ENCODE measurements at regions not wholly inside any gene's neighbourhood (a gene's known extent, or its start where the extent isn't known, plus 50 kb on each side); places are given as distances from the start of the nearest gene placed in this dataset.

GRCh38 chr2:176751314-176752227, 461.0 kb upstream of the HNRNPA3 start:
- FAIRE-seq (no peak), ATAC-seq (no peak), DNase-seq (ENCODE audit: low read depth in 1 of 2, low spot score in 1 of 2) (no peak)
- Histone ChIP-seq H3K27ac (no peak overlapping the region), H3K4me3 (no peak overlapping the region), H3K4me1 (no peaks in the 10 kb centered on the region), H3K9me3 (no peaks in the 10 kb centered on the region), H3K4me2 (no peak overlapping the region)
- POLR2A ChIA-PET = no interaction called here
- 29% methylated on average over 6 of the region's 6 CpGs for WGBS (ENCODE audit: missing lambda C conversion rate)
- no peak for TF ChIP-seq NPAS2 (CRISPR knock-in tag; IDR thresholded peaks at IDR 0.05; ENCODE audit: borderline replicate concordance)
- TF ChIP-seq NR3C1 (IDR thresholded peaks at IDR 0.05) = no peak
- TF ChIP-seq, protein P1, sequence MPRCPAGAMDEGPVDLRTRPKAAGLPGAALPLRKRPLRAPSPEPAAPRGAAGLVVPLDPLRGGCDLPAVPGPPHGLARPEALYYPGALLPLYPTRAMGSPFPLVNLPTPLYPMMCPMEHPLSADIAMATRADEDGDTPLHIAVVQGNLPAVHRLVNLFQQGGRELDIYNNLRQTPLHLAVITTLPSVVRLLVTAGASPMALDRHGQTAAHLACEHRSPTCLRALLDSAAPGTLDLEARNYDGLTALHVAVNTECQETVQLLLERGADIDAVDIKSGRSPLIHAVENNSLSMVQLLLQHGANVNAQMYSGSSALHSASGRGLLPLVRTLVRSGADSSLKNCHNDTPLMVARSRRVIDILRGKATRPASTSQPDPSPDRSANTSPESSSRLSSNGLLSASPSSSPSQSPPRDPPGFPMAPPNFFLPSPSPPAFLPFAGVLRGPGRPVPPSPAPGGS (IDR thresholded peaks at IDR 0.05) = no peak
- no peak for TF ChIP-seq EHMT2 (IDR thresholded peaks at IDR 0.05; ENCODE audit: low read depth)
- TF ChIP-seq MAX (IDR thresholded peaks at IDR 0.05) = no peak
- no peak for TF ChIP-seq EP300 (IDR thresholded peaks at IDR 0.05)
- TF ChIP-seq E2F6 (IDR thresholded peaks at IDR 0.05; ENCODE audit: borderline replicate concordance, low read depth) = no peak
- no peak for TF ChIP-seq HOXB5 (CRISPR knock-in tag; IDR thresholded peaks at IDR 0.05)
- no peak for TF ChIP-seq RCOR1 (IDR thresholded peaks at IDR 0.05; ENCODE audit: low read depth, low read length)
- no peak for TF ChIP-seq MAFK (IDR thresholded peaks at IDR 0.05; ENCODE audit: partially characterized antibody)
- TF ChIP-seq CBX8 (IDR thresholded peaks at IDR 0.05) = no peak
- TF ChIP-seq TP53 (CRISPR knock-in tag; IDR thresholded peaks at IDR 0.05) = no peak
- no peak for TF ChIP-seq BHLHE40 (IDR thresholded peaks at IDR 0.05; ENCODE audit: low read depth, low read length)
- CTCF ChIA-PET = no interaction called here

DNA sequence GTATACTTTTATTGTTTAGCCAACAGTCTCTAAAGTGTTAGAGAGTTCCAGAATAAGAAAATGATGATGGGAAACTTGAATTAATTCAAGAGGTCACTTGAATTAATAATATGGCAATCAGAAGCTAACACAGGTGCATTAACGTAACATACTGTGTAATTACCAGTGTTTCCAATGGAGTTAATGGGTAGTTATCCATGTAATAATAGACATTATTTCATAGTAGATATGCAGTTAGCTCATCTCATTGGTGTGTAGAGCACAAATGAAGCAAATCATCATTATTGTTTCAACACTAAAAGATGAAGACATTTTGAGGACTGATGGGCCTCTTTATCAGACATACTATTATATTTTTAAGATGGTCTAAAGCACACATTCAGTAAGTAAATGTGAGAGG, 460.3 kb upstream of the HNRNPA3 start:
- no peak for ATAC-seq
- no peaks in the 10 kb centered on the region for H3K9me3 ChIP-seq
- ChIA-PET POLR2A (no interaction called here), CTCF (no interaction called here)
- no peak overlapping the region for H3K4me3 ChIP-seq
- 81% methylated on average over 1 of the region's 1 CpG for WGBS (ENCODE audit: missing lambda C conversion rate)
- FAIRE-seq = no peak
- no peaks in the 10 kb centered on the region for H3K4me1 ChIP-seq
- TF ChIP-seq FOXS1 (CRISPR knock-in tag; IDR thresholded peaks at IDR 0.05) = no peak
- TF ChIP-seq RCOR1 (IDR thresholded peaks at IDR 0.05; ENCODE audit: low read depth, low read length) = no peak
- no peak for TF ChIP-seq TP53 (CRISPR knock-in tag; IDR thresholded peaks at IDR 0.05)
- TF ChIP-seq, protein P2, sequence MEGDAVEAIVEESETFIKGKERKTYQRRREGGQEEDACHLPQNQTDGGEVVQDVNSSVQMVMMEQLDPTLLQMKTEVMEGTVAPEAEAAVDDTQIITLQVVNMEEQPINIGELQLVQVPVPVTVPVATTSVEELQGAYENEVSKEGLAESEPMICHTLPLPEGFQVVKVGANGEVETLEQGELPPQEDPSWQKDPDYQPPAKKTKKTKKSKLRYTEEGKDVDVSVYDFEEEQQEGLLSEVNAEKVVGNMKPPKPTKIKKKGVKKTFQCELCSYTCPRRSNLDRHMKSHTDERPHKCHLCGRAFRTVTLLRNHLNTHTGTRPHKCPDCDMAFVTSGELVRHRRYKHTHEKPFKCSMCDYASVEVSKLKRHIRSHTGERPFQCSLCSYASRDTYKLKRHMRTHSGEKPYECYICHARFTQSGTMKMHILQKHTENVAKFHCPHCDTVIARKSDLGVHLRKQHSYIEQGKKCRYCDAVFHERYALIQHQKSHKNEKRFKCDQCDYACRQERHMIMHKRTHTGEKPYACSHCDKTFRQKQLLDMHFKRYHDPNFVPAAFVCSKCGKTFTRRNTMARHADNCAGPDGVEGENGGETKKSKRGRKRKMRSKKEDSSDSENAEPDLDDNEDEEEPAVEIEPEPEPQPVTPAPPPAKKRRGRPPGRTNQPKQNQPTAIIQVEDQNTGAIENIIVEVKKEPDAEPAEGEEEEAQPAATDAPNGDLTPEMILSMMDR (IDR thresholded peaks at IDR 0.05) = no peak
- no peak for TF ChIP-seq ZNF302 (CRISPR knock-in tag; IDR thresholded peaks at IDR 0.05)
- no peak for TF ChIP-seq USF2 (IDR thresholded peaks at IDR 0.05)
- no peak for TF ChIP-seq RNF2 (IDR thresholded peaks at IDR 0.05; ENCODE audit: borderline replicate concordance, low read depth)
- TF ChIP-seq RFX5 (IDR thresholded peaks at IDR 0.05) = no peak
- no peak for TF ChIP-seq KDM1A (IDR thresholded peaks at IDR 0.05; ENCODE audit: low read depth)
- no peak for TF ChIP-seq EHMT2 (IDR thresholded peaks at IDR 0.05; ENCODE audit: low read depth)
- TF ChIP-seq ZSCAN20 (CRISPR knock-in tag; IDR thresholded peaks at IDR 0.05) = no peak
- no peak for TF ChIP-seq MAZ (IDR thresholded peaks at IDR 0.05; ENCODE audit: borderline replicate concordance, low read depth, low read length)
- no peak for TF ChIP-seq FOSL2 (IDR thresholded peaks at IDR 0.05)
- TF ChIP-seq FOSL2 (CRISPR knock-in tag; IDR thresholded peaks at IDR 0.05) = no peak
- no peak for TF ChIP-seq SREBF2 (IDR thresholded peaks at IDR 0.05)
- TF ChIP-seq HEYL (CRISPR knock-in tag; IDR thresholded peaks at IDR 0.05) = no peak
- TF ChIP-seq CHD4 (IDR thresholded peaks at IDR 0.05; ENCODE audit: borderline replicate concordance) = no peak
- TF ChIP-seq CBX8 (IDR thresholded peaks at IDR 0.05) = no peak
- no peak for TF ChIP-seq NR3C1 (IDR thresholded peaks at IDR 0.05)
- no peak for TF ChIP-seq RAD21 (conservative IDR thresholded peaks at IDR 0.05 in 1 of 2, IDR thresholded peaks at IDR 0.05 in 1 of 2)
- DNase-seq (ENCODE audit: low read depth in 1 of 2, low spot score in 1 of 2) = no peak
- H3K4me2 ChIP-seq = no peak overlapping the region
- no peak overlapping the region for H3K27ac ChIP-seq

All from A549 (cell line).